GM18499 (cell line): ENCODE measurements at regions not wholly inside any gene's neighbourhood (a gene's known extent, or its start where the extent isn't known, plus 50 kb on each side); places are given as distances from the start of the nearest gene placed in this dataset.

Source experiments
- ATAC-seq: cut with Tn5 transposase; IDR thresholded peaks from one replicate; pipeline ENCODE4 v1.9.1; 2021; ENCODE audit warnings: moderate number of reproducible peaks; ENCODE audit not compliant: insufficient read depth, unreplicated experiment

- ATAC-seq = no peak
These were observed 230.5 kb downstream of the PIK3R1 start for GRCh38 chr5:68446070-68446357.

- ATAC-seq = peak; percentile 82
These were observed 230.9 kb downstream of the PIK3R1 start for GRCh38 chr5:68446487-68446894.

GRCh38 chr5:68447136-68447929 lies 231.8 kb downstream of the PIK3R1 start:
- ATAC-seq = no peak

GRCh38 chr5:68449380-68449779 lies 233.8 kb downstream of the PIK3R1 start:
- no peak for ATAC-seq

DNA sequence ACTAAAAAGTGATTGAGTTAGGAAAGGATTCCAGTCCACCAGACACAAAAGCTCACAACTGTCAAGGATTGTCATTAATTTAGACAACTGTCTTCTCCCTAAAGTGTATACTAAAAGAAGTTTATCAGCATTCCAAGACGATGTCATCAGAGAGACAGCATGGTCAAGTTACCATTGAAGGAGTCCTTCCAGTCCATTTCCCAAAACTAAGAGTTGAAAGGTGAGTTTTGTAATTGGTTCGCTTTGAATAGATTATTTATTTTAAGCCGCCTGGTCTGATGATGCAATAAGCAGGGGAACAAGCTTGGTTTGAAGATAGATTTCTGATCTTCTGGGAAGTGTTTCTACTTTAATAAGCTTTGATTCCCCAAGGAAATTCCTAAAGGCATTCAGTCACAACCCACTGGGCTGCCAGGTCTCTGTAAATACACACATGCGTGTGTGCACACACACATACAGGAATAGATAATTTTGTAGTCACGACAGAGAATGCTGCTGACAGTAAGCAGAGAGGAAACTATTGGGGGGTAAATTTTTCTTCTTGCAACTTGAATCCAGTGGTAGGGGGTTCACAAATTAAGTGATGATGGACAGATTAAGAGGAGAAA lies 234.8 kb downstream of the PIK3R1 start:
- ATAC-seq = no peak

DNA sequence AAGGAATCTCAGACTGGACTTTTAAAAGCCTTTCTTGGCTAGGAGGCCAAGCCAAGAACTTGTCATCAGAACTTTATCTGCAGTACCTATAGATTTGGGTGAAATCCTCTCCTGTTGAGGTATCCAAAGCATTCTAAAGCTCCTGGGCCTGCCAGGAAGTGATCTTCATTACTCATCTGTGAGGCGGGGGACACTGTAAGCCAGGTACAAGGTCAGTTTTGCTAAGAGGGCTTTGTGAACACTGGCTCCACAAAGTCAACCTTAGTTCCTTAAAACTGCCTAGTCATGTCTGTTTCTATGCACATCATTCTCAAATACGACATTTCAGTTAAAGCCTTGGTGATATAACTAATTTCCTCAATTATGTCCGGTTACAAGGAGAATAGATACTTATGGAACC lies 236.7 kb downstream of the PIK3R1 start:
- no peak for ATAC-seq

- no peak for ATAC-seq
These were observed 238.6 kb downstream of the PIK3R1 start for GRCh38 chr5:68454172-68454571.

- ATAC-seq = no peak
These were observed 239.2 kb downstream of the PIK3R1 start for GRCh38 chr5:68454766-68455165.

- no peak for ATAC-seq
These were observed 239.7 kb downstream of the PIK3R1 start for GRCh38 chr5:68455216-68455615.

- ATAC-seq = no peak
These were observed 241.2 kb downstream of the PIK3R1 start for GRCh38 chr5:68456756-68457217.

- ATAC-seq = no peak
These were observed 241.7 kb downstream of the PIK3R1 start for GRCh38 chr5:68457285-68457684.

DNA sequence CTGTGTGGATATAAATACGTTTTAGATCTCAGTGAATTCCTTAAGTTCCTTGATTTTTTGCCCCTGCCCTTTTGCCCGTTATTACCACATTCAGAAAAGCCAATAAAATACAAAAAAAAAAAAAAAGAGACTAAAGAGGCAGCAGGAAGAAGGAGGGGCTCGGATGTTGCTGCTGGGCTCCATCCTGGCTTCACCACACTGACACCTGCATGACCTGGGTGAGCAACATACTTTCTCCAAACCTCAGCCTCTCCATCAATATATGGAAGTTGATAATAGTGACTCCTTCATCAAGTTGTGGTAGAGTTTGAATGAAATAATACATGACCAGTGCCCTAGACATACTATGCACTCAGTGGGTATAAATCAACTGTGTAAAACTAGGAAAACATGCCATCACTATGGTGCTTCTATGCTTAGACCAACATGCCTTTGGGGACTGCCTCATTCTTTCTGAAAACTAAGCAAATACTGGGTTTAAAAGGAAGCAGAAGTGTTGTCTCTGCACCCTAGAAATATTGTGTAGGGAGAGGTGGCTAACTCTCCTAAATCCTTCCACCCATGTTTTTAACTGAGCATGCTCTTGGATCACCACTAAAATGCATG lies 243.0 kb downstream of the PIK3R1 start:
- no peak for ATAC-seq

DNA sequence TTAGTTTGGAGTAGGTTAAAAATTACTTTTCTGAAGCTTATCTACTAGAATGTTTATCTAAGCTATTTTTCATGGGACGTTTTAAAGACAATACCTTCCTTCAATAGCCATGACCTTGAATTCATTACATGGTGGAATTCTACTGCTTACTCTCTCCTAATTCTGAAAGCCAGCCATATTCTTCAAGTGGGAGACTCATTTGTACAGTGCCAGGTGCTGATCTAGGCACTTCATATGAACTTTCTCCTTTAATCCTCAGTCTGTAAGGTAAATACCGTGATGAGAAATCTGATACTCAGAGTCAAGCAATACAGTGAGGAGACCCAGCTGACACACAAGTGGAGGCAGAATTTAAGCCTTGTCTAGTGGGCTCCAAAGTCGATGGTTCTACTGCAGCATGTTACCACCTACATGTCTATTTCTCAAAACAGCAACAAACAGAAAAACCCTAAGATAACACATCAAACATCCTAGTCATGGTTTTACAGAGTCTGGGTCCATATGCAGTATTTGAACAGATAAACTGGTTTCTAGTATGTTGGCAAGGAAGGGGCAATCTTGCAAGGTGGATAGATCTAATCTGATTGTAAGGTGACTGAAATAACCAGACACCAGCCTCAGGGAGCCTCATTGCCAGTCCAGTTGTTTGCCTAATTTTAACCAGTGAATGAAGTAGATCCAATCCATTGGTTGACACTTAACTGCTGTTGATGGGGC lies 243.7 kb downstream of the PIK3R1 start:
- no peak for ATAC-seq

- ATAC-seq = no peak
These were observed 244.2 kb downstream of the PIK3R1 start for GRCh38 chr5:68459810-68460139.

DNA sequence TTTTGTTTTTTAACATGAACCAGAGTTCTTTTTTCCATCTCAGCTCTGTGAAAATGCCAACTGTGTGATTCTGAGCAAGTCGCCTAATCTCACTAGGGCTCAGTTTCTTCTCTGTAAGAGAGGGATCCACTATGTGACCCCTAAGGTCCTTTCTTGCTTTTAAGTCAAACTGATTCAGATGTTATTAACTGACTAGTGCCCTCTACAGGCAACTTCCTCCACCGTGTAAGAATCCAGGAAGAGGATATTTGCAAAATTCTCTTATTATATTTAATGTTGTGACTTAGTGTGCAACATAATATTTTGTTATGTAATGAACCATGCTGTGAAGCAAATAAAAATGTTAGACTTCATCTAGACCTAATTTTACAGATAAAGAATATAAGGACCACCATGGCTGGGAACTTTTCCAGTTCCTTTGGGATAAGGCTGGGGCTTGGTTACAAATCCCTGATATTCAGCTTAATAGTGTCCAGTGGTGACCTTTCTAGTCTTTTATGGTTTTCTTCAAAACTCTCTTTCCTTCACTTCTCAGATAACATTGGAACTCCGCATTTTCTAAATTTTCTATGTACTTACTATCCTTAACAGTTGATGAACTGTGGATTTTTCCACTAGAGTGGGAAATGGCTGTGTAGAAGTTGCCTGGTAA lies 244.7 kb downstream of the PIK3R1 start:
- no peak for ATAC-seq

- ATAC-seq = no peak
These were observed 248.1 kb downstream of the PIK3R1 start for GRCh38 chr5:68463606-68464005.

DNA sequence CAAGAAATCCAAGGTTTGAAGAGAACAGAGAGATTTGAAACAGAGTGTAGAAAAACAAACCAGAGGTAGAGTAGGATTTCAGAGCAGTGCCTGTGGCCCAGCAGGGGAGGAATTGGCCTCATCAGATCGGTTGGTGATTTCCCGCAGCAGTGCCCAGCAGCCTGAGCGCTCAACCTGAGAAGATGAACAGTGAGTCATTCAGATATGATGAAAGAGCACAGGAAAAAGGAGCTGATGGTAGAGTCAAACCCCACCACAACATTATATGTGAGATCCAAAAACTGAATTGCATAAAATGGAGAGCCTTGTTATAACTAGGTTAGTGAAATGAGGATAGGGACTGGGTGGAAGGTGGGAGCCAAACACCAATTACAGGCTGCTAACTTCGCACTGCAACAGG lies 248.9 kb downstream of the PIK3R1 start:
- no peak for ATAC-seq

GRCh38 chr5:68465133-68465532 lies 249.6 kb downstream of the PIK3R1 start:
- no peak for ATAC-seq

DNA sequence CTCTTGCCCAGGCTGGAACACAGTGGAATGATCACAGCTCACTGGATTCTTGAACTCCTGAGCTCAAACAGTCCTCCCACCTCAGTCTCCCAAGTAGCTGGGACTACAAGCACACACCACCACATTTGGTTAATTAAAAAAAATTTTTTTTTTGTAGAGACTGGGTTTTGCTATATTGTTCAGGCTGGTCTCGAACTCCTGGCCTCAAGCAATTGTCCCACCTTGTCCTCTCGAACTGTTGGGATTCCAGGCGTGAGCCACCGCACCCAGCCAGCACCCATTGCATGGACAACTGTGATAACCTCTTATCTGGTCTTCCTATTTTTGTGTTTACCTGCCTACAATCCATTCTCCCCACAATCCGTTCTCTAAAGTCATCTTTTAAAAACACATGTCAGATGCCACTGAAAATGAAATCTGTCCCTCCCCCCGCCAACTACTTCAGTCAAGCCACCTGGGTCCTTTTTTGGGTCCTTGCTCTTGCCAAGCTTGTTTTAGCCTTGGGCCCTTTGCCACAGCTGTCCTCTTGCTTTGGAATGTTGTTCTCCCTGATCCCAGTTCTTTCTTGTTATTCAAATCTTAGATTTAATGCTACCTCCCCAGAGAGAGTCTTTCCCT lies 250.5 kb downstream of the PIK3R1 start:
- no peak for ATAC-seq

DNA sequence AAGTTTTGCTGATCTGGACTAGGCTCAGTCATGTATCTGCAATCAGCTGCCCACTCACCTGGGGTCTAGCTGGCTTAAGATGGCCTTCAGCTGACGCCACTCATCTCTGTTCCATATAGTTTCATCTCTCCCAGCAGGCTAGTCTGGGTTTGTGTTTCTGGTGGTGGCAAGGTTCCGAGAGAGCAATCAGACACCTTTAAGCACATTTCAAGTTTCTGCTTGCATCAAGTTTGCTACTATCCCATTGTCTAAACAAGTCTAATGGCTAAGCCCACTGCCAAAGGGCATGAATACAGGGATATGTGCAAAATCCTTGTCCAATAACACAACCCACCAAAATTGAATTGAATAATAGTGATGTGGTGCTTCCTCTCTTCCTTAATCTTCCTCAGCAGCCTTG lies 251.7 kb downstream of the PIK3R1 start:
- ATAC-seq = no peak
